WI38 (cell line): ENCODE measurements at regions not wholly inside any gene's neighbourhood (a gene's known extent, or its start where the extent isn't known, plus 50 kb on each side); places are given as distances from the start of the nearest gene placed in this dataset.

ENCODE experiments used
- H3K4me3 ChIP-seq: 2 replicates; pipeline ENCODE4 v1.5.1; 2011; ENCODE audit warnings: low read depth, mild to moderate bottlenecking, control low read depth, low read length
- TF ChIP-seq, protein P1 (sequence below): IDR thresholded peaks from 2 replicates; pipeline ENCODE4 v1.5.1; 2012; ENCODE audit warnings: low read depth, mild to moderate bottlenecking, control low read depth, low read length

DNA sequence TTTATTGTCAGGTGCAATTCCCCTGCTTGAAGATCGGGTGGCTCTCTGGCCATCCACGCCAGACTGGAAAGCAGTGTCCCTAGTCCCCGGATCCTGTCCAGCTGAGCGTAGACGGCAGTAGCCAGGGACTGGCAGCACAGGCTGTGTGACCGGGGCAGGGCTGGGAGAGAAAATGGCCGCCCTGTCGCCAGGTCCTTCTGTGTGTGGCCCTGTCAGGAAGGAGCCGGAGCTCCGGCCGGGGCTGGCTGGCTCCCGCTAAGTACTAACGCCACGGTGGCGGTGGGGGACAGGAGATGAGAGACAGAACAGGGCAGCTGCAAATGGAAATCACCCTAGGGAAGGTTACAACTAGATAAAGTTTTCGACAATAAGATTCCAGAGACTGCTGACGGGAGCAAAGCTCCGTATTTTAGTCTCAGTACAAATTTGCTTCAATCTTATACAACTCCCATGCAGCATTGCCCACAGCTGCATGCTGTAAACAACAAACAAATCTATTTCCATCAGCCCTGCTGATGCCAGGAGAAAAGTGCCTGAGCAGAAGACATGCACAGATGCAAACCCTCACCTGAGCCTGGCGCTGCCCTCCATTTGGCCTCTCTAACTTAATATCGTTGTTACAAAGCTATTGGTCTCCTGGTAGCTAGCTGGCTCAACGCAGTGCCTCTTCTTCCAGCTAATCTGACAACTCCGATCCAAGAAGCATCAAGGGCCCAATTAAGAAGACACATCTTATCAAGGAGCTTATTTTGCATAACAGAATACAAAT lies 253.0 kb downstream of the TSHZ3 start:
- H3K4me3 ChIP-seq = no peak overlapping the region
- TF ChIP-seq, protein P1, sequence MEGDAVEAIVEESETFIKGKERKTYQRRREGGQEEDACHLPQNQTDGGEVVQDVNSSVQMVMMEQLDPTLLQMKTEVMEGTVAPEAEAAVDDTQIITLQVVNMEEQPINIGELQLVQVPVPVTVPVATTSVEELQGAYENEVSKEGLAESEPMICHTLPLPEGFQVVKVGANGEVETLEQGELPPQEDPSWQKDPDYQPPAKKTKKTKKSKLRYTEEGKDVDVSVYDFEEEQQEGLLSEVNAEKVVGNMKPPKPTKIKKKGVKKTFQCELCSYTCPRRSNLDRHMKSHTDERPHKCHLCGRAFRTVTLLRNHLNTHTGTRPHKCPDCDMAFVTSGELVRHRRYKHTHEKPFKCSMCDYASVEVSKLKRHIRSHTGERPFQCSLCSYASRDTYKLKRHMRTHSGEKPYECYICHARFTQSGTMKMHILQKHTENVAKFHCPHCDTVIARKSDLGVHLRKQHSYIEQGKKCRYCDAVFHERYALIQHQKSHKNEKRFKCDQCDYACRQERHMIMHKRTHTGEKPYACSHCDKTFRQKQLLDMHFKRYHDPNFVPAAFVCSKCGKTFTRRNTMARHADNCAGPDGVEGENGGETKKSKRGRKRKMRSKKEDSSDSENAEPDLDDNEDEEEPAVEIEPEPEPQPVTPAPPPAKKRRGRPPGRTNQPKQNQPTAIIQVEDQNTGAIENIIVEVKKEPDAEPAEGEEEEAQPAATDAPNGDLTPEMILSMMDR = no peak

DNA sequence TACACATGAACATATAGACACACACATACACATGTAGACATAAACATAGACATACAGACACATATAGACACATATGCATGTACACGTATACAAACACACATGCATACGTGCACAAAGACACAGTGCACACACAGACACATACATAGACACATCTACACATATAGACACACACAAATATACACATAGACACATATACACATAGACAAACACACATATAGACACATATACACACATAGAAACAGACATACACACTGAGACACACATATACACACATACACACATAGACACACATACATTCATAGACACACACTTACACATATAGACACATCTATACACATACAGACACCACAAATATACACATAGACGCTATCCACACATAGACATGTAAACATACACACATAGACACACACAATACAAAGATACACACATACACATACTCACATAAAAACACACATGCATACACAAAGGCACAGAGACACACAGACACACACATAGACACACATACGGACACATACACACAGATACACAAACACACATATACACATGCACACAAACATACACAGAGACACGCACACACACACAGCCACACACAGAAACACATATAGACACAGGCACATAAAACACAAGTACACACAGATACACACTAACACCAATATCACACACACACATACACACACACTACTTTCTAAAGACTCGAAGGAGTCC lies 254.0 kb downstream of the TSHZ3 start:
- no peak overlapping the region for H3K4me3 ChIP-seq
- TF ChIP-seq, protein P1 = no peak

DNA sequence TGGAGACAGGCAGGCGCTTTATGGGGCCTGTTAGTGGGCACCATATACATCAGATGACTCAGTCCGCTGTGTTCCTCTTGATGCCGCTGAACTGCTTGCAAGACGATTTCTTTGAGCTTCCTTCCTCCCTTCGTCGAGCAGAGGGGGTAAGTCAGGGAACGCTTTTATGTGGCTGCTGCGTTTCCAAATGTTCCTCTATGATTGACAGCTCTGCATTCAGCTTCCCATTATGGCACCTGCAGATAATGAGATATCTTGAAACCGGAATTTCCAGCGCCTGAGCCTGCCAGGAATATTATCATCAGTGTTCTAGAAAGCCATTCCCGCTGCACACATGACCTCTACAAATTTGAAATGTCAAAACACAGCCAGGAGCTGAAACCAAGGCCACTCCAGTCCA lies 257.0 kb downstream of the TSHZ3 start:
- TF ChIP-seq, protein P1 = no peak

DNA sequence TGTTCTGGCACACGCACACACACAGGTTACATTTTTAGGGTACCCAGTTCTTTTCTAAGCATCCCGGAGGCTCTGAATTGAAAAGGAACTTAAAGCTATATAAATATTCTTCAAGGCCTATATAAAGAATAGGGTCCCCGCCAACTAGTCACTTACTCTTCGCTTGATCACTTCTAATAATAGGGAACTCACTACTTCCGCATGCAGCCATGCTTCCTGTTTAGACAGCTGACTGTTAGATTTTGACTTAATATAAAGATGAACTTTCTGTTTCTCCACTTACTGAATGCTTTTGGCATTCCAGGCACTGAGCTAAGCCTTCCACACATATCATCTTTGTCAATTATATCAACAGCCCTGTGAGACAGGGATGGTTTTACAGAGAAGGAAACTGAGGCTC lies 259.6 kb downstream of the TSHZ3 start:
- TF ChIP-seq, protein P1 = no peak
- H3K4me3 ChIP-seq = no peak overlapping the region

More for the DNA sequence above, 257.0 kb downstream of the TSHZ3 start:
- no peak overlapping the region for H3K4me3 ChIP-seq

DNA sequence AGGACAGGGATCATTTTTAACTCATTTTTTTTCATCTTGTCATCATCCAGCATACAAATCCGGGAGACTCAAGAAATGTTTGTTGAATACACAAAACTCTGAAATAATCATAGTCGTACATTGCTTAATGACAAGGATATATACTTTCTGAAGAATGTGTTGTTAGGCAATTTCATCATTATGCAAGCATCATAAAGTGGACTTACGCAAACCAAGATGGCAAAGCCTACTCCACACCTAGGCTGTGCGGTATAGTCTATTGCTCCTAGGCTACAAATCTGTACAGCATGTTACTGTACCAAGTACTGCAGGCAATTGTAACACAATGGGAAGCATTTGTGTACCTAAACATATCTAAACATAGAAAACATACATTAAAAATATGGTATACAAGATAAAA lies 264.1 kb downstream of the TSHZ3 start:
- TF ChIP-seq, protein P1 = no peak
- no peak overlapping the region for H3K4me3 ChIP-seq

DNA sequence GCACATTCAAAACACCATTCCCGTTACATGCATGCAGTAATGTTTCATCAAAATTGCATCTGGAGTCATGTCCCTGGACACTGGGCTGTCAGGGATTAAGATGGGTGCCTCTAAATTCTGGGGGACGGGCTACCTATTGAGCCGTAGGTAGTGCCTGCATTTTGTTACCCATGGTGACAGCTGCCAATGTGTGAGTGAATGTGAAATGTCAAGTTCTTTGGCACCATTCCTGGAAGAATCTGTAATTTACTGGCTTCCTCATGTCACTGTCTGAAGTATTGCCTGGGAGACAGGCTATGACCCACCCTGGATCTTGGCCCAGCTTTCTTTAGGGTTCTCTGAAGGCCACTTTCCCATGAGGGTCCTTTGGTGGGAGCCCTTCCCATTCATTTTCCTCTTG lies 266.1 kb downstream of the TSHZ3 start:
- H3K4me3 ChIP-seq = no peak overlapping the region

More for the DNA sequence above, 266.1 kb downstream of the TSHZ3 start:
- TF ChIP-seq, protein P1 = no peak
